ENCODE measurements at regions not wholly inside any gene's neighbourhood (a gene's known extent, or its start where the extent isn't known, plus 50 kb on each side); places are given as distances from the start of the nearest gene placed in this dataset.
"Not testable (repeated sequence)": the region's sequence is repeated elsewhere in the genome, so short reads cannot be mapped to it uniquely, and the experiment has no call there.

- TF ChIP-seq CTCF (IDR thresholded peaks at IDR 0.05; ENCODE audit: control insufficient read depth, insufficient read depth, low read depth, low read length, missing control alignments), result no peak
- H3K4me3 ChIP-seq (ENCODE audit: control insufficient read depth, low read depth, low read length), result no peak overlapping the region
- no peak for DNase-seq (ENCODE audit: low read depth)
These were observed 193.3 kb upstream of the SPHKAP start for GRCh38 chr2:228374741-228375140.

GRCh38 chr2:228373191-228373590 lies 191.7 kb upstream of the SPHKAP start:
- no peak for DNase-seq (ENCODE audit: low read depth)
- no peak for TF ChIP-seq CTCF (IDR thresholded peaks at IDR 0.05; ENCODE audit: control insufficient read depth, insufficient read depth, low read depth, low read length, missing control alignments)
- H3K4me3 ChIP-seq (ENCODE audit: control insufficient read depth, low read depth, low read length), result no peak overlapping the region

GRCh38 chr2:228372212-228372611 lies 190.7 kb upstream of the SPHKAP start:
- no peak overlapping the region for H3K4me3 ChIP-seq (ENCODE audit: control insufficient read depth, low read depth, low read length)
- DNase-seq (ENCODE audit: low read depth), result no peak
- no peak for TF ChIP-seq CTCF (IDR thresholded peaks at IDR 0.05; ENCODE audit: control insufficient read depth, insufficient read depth, low read depth, low read length, missing control alignments)

- no peak overlapping the region for H3K4me3 ChIP-seq (ENCODE audit: control insufficient read depth, low read depth, low read length)
- no peak for DNase-seq (ENCODE audit: low read depth)
- no peak for TF ChIP-seq CTCF (IDR thresholded peaks at IDR 0.05; ENCODE audit: control insufficient read depth, insufficient read depth, low read depth, low read length, missing control alignments)
These were observed 188.0 kb upstream of the SPHKAP start for GRCh38 chr2:228369400-228370031.

GRCh38 chr2:228367356-228367755 lies 185.9 kb upstream of the SPHKAP start:
- DNase-seq (ENCODE audit: low read depth), result no peak
- no peak for TF ChIP-seq CTCF (IDR thresholded peaks at IDR 0.05; ENCODE audit: control insufficient read depth, insufficient read depth, low read depth, low read length, missing control alignments)
- H3K4me3 ChIP-seq (ENCODE audit: control insufficient read depth, low read depth, low read length), result no peak overlapping the region

- DNase-seq (ENCODE audit: low read depth), result no peak
- no peak overlapping the region for H3K4me3 ChIP-seq (ENCODE audit: control insufficient read depth, low read depth, low read length)
- no peak for TF ChIP-seq CTCF (IDR thresholded peaks at IDR 0.05; ENCODE audit: control insufficient read depth, insufficient read depth, low read depth, low read length, missing control alignments)
These were observed 178.0 kb upstream of the SPHKAP start for GRCh38 chr2:228359473-228359872.

- no peak for TF ChIP-seq CTCF (IDR thresholded peaks at IDR 0.05; ENCODE audit: control insufficient read depth, insufficient read depth, low read depth, low read length, missing control alignments)
- H3K4me3 ChIP-seq (ENCODE audit: control insufficient read depth, low read depth, low read length), result no peak overlapping the region
- no peak for DNase-seq (ENCODE audit: low read depth)
These were observed 174.4 kb upstream of the SPHKAP start for GRCh38 chr2:228355897-228356296.

- not testable (repeated sequence) for H3K4me3 ChIP-seq (ENCODE audit: control insufficient read depth, low read depth, low read length); DNase-seq (ENCODE audit: low read depth)
These were observed 171.5 kb upstream of the SPHKAP start for GRCh38 chr2:228352980-228353379.

Measured in AG09309 (cell line).